Activated CD4-positive, alpha-beta T cell treated with anti-CD3 and anti-CD28 coated beads, Interleukin-10, Interleukin-2, amounts not matched to agents 100 ng/mL and 50 ng/mL, durations not matched to agents 16 hours and 8 hours (primary cell): ENCODE measurements at regions not wholly inside any gene's neighbourhood (a gene's known extent, or its start where the extent isn't known, plus 50 kb on each side); places are given as distances from the start of the nearest gene placed in this dataset.
A peak's percentile ranks its signal among the peaks of the same experiment; 100 is the strongest.

Source experiments
- DNase-seq: peaks from one replicate; pipeline ENCODE4 v3.0.0-alpha.2; 2020

GRCh38 chr4:30350288-30350687 lies 369.9 kb upstream of the PCDH7 start:
- DNase-seq: no peak

- DNase-seq: no peak
Measured at GRCh38 chr4:30354605-30355004, 365.6 kb upstream of the PCDH7 start.

GRCh38 chr4:30362436-30362835 lies 357.7 kb upstream of the PCDH7 start:
- DNase-seq: no peak

GRCh38 chr4:30370105-30370504 lies 350.1 kb upstream of the PCDH7 start:
- no peak for DNase-seq

- peak; percentile 45 for DNase-seq
Measured at GRCh38 chr4:30380404-30380998, 339.7 kb upstream of the PCDH7 start.

GRCh38 chr4:30385650-30386049 lies 334.5 kb upstream of the PCDH7 start:
- DNase-seq: no peak

- no peak for DNase-seq
Measured at GRCh38 chr4:30386266-30386895, 333.8 kb upstream of the PCDH7 start.

- DNase-seq: no peak
Measured at GRCh38 chr4:30395902-30396301, 324.3 kb upstream of the PCDH7 start.

GRCh38 chr4:30396772-30397475 lies 323.2 kb upstream of the PCDH7 start:
- DNase-seq: no peak

- DNase-seq: no peak
Measured at GRCh38 chr4:30399476-30399875, 320.7 kb upstream of the PCDH7 start.

- DNase-seq: no peak
Measured at GRCh38 chr4:30402276-30402675, 317.9 kb upstream of the PCDH7 start.

- no peak for DNase-seq
Measured at GRCh38 chr4:30413915-30414314, 306.3 kb upstream of the PCDH7 start.

- DNase-seq: no peak
Measured at GRCh38 chr4:30416547-30416946, 303.6 kb upstream of the PCDH7 start.

- no peak for DNase-seq
Measured at GRCh38 chr4:30427932-30428331, 292.2 kb upstream of the PCDH7 start.

- no peak for DNase-seq
Measured at GRCh38 chr4:30429813-30430761, 290.1 kb upstream of the PCDH7 start.

- no peak for DNase-seq
Measured at GRCh38 chr4:30434656-30435055, 285.5 kb upstream of the PCDH7 start.

GRCh38 chr4:30436394-30436793 lies 283.8 kb upstream of the PCDH7 start:
- DNase-seq: no peak

GRCh38 chr4:30437316-30437715 lies 282.9 kb upstream of the PCDH7 start:
- DNase-seq: no peak

GRCh38 chr4:30443289-30443688 lies 276.9 kb upstream of the PCDH7 start:
- no peak for DNase-seq

GRCh38 chr4:30450474-30450873 lies 269.7 kb upstream of the PCDH7 start:
- no peak for DNase-seq

GRCh38 chr4:30454504-30454903 lies 265.7 kb upstream of the PCDH7 start:
- no peak for DNase-seq

- no peak for DNase-seq
Measured at GRCh38 chr4:30456716-30457115, 263.5 kb upstream of the PCDH7 start.

GRCh38 chr4:30460818-30461217 lies 259.4 kb upstream of the PCDH7 start:
- DNase-seq: no peak
